A549 (cell line): ENCODE measurements at regions not wholly inside any gene's neighbourhood (a gene's known extent, or its start where the extent isn't known, plus 50 kb on each side); places are given as distances from the start of the nearest gene placed in this dataset.

Experiments
- ATAC-seq, 2 experiments: fragments of 200-7000 bp in 1 of 2; fragments of >200 bp in 1 of 2; cut with Nextera tagmentation in 1 of 2; cut with Tn5 transposase in 1 of 2; 3 replicates each; pipeline versions ENCODE4 v1.8.0 to v1.9.1; 2018 to 2020; ENCODE audit warnings: mild to moderate bottlenecking in 1 of 2, moderate library complexity in 1 of 2
- CTCF ChIA-PET: fragments of 300-600 bp; sonication (Branson Sonifier 250); formaldehyde crosslinking; extraction: SDS; loops from one replicate; lab custom pipeline; 2021; ENCODE audit warnings: antibody characterized with exemption, inconsistent platforms; lab: Yijun Ruan, JAX
- POLR2A ChIA-PET: fragments of 350-600 bp; formaldehyde crosslinking; extraction: SDS; loops from one replicate; lab custom pipeline; 2021; ENCODE audit warnings: antibody characterized with exemption, inconsistent platforms; lab: Yijun Ruan, JAX
- DNase-seq, 2 experiments: peaks; one replicate each; pipeline versions ENCODE4 v3.0.0 to v3.0.0-alpha.2; 2011 to 2016; ENCODE audit warnings: low read depth in 1 of 2, low spot score in 1 of 2
- FAIRE-seq: peaks from 2 replicates; lab custom pipeline; 2011; peaks lifted over from hg19 to GRCh38; lab: Jason Lieb, UNC
- H3K27ac ChIP-seq, 2 experiments: fragments of >200 bp; sonication (Bioruptor Twin); formaldehyde crosslinking; 3 replicates each; pipeline ENCODE4 v1.5.1; 2016 to 2017
- H3K4me1 ChIP-seq: fragments of >200 bp; sonication (Bioruptor Twin); formaldehyde crosslinking; 3 replicates; pipeline ENCODE4 v1.6.1; 2016
- H3K4me2 ChIP-seq: fragments of >200 bp; sonication (Bioruptor Twin); formaldehyde crosslinking; 3 replicates; pipeline ENCODE4 v1.6.1; 2016
- H3K4me3 ChIP-seq: fragments of >200 bp; sonication (Bioruptor Twin); formaldehyde crosslinking; 3 replicates; pipeline ENCODE4 v1.5.1; 2016
- H3K9me3 ChIP-seq: fragments of >200 bp; sonication (Bioruptor Twin); formaldehyde crosslinking; 3 replicates; pipeline ENCODE4 v1.6.1; 2016
- BHLHE40 ChIP-seq: IDR thresholded peaks from 2 replicates; pipeline ENCODE4 v1.6.1; 2012; ENCODE audit warnings: low read depth, low read length, inconsistent platforms
- CBX8 ChIP-seq: fragments of 200-600 bp; sonication (generic); IDR thresholded peaks from 2 replicates; pipeline ENCODE4 v1.6.1; 2016
- CHD4 ChIP-seq: fragments of 200-600 bp; sonication (generic); IDR thresholded peaks from 2 replicates; pipeline ENCODE4 v1.6.1; 2016; ENCODE audit warnings: antibody characterized with exemption, mild to moderate bottlenecking, borderline replicate concordance
- EHF ChIP-seq: fragments of 250-450 bp; sonication (Bioruptor Pico); IDR thresholded peaks from 2 replicates; pipeline ENCODE4 v1.5.0; 2020; ENCODE audit warnings: mild to moderate bottlenecking
- EHMT2 ChIP-seq: fragments of 200-600 bp; sonication (generic); IDR thresholded peaks from 2 replicates; pipeline ENCODE4 v1.6.1; 2016; ENCODE audit warnings: antibody characterized with exemption, low read depth, mild to moderate bottlenecking, moderate library complexity
- GATA3 ChIP-seq: IDR thresholded peaks from 2 replicates; pipeline ENCODE4 v1.6.1; 2012; ENCODE audit warnings: borderline replicate concordance
- HOXB5 ChIP-seq: fragments of 250-450 bp; sonication (Bioruptor Pico); IDR thresholded peaks from 2 replicates; pipeline ENCODE4 v1.5.0; 2020; ENCODE audit warnings: mild to moderate bottlenecking, moderate library complexity
- JUN ChIP-seq, 2 experiments: fragments of >200 bp; sonication (Bioruptor Twin); formaldehyde crosslinking; IDR thresholded peaks; 2 replicates in 1 of 2; 3 replicates in 1 of 2; pipeline ENCODE4 v1.6.1; 2016 to 2017
- KDM1A ChIP-seq: fragments of 200-600 bp; sonication (generic); IDR thresholded peaks from 2 replicates; pipeline ENCODE4 v1.6.1; 2016; ENCODE audit warnings: low read depth, mild to moderate bottlenecking
- KDM5A ChIP-seq: fragments of 200-600 bp; sonication (generic); IDR thresholded peaks from 2 replicates; pipeline ENCODE4 v1.6.1; 2016; ENCODE audit warnings: antibody characterized with exemption, mild to moderate bottlenecking
- NR3C1 ChIP-seq: fragments of >200 bp; sonication (Bioruptor Twin); formaldehyde crosslinking; IDR thresholded peaks from 3 replicates; pipeline ENCODE4 v1.6.1; 2017
- POLR2AphosphoS2 ChIP-seq: conservative IDR thresholded peaks from 2 replicates; pipeline ENCODE4 v1.6.1; 2012; ENCODE audit warnings: low read length, improper control_type of control experiment, inconsistent platforms
- RAD21 ChIP-seq, 2 experiments: fragments of >200 bp in 1 of 2; sonication (Bioruptor Twin) in 1 of 2; formaldehyde crosslinking in 1 of 2; IDR thresholded peaks in 1 of 2; conservative IDR thresholded peaks in 1 of 2; 2 replicates in 1 of 2; 3 replicates in 1 of 2; pipeline ENCODE4 v1.6.1; 2012 to 2018; ENCODE audit warnings: inconsistent platforms in 1 of 2
- RFX5 ChIP-seq: fragments of 450-650 bp; IDR thresholded peaks from 2 replicates; pipeline ENCODE4 v1.7.1; 2014; ENCODE audit warnings: antibody characterized with exemption, mild to moderate bottlenecking, moderate library complexity
- SMC3 ChIP-seq: fragments of >200 bp; sonication (Bioruptor Twin); formaldehyde crosslinking; IDR thresholded peaks from 3 replicates; pipeline ENCODE4 v1.6.1; 2018; ENCODE audit warnings: inconsistent platforms
- TFCP2L1 ChIP-seq: fragments of 250-450 bp; sonication (Bioruptor Pico); IDR thresholded peaks from 2 replicates; pipeline ENCODE4 v1.5.0; 2021; ENCODE audit warnings: mild to moderate bottlenecking
- ZC3H11A ChIP-seq: fragments of 450-650 bp; IDR thresholded peaks from 2 replicates; pipeline ENCODE4 v1.6.1; 2014; ENCODE audit warnings: antibody characterized with exemption, mild to moderate bottlenecking
- ZFP36 ChIP-seq: fragments of 450-650 bp; IDR thresholded peaks from 2 replicates; pipeline ENCODE4 v1.6.1; 2014; ENCODE audit warnings: borderline replicate concordance; ENCODE audit not compliant: partially characterized antibody
- WGBS: methylation state at CpG from one replicate; pipeline ENCODE4 v1.1.6; 2017; ENCODE audit errors: missing lambda C conversion rate; 5-methylcytosine and 5-hydroxymethylcytosine counted together
- TF ChIP-seq, protein P1 (sequence below): fragments of >200 bp; sonication (Bioruptor Twin); formaldehyde crosslinking; IDR thresholded peaks from 2 replicates; pipeline ENCODE4 v1.6.1; 2016
- TF ChIP-seq, protein P2 (sequence below): fragments of 250-450 bp; sonication (Bioruptor Pico); IDR thresholded peaks from 2 replicates; pipeline ENCODE4 v1.5.0; 2020; ENCODE audit warnings: low read depth, mild to moderate bottlenecking, moderate library complexity
- TF ChIP-seq, protein P3 (sequence below): IDR thresholded peaks from 2 replicates; pipeline ENCODE4 v1.6.1; 2012
- TF ChIP-seq, protein P4 (sequence below): fragments of >200 bp; sonication (Bioruptor Twin); formaldehyde crosslinking; IDR thresholded peaks from 3 replicates; pipeline ENCODE4 v1.5.1; 2016
- TF ChIP-seq, protein P5 (sequence below): fragments of 150-350 bp; IDR thresholded peaks from 2 replicates; pipeline ENCODE4 v1.6.1; 2014; ENCODE audit warnings: low read depth, mild to moderate bottlenecking, low read length

DNA sequence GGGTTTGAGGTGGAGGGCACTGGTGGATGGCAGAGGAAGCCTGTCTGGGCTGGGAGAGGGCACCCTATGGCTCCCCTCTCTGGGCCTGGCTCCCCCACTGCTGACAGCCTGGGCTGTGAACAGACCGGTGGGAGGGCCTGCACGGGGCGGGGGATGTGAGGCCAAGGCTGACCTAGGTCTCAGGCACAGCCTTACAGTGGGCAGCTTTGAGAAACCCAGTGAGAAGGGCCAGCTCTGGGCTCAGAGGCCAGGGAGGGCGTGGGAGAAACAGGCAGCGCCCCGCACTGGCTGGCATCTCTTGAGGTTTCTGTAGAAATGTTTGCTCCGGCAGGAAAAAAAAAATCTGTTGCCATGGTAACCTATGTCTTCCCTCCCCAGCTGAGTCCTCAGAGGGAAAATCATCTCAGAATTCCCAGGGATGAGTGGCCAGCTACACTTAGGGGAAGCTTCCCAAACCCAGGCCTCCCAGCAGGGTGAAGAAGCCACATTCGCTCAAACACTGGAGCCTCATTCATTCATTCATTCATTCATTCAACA lies 71.7 kb upstream of the TAF1B start:
- Histone ChIP-seq H3K4me2 (peak overlapping the region; percentile 35; the same call in 2 of the 3 replicates), H3K9me3 (no peaks in the 10 kb centered on the region), H3K27ac (peak overlapping the region; percentile 54 to 79; a peak in 5 of 6 replicates), H3K4me1 (peaks cover 18% of the 10 kb centered on the region), H3K4me3 (no peak overlapping the region)
- TF ChIP-seq ZFP36 (no peak), BHLHE40 (no peak), CBX8 (no peak), HOXB5 (CRISPR knock-in tag) (no peak), SMC3 (peak; percentile 17; the same call in 1 of the 3 replicates), EHF (no peak), NR3C1 (no peak), JUN (IDR thresholded peaks at IDR 0.05) (0 out of 5 replicates have a peak, but pooled peaks of 1 of the 2 experiments have one; percentile 9), KDM5A (no peak), EHMT2 (no peak), CHD4 (no peak), RFX5 (peak; percentile 86), TFCP2L1 (CRISPR knock-in tag) (no peak), RAD21 (conservative IDR thresholded peaks at IDR 0.05 in 1 of 2, IDR thresholded peaks at IDR 0.05 in 1 of 2) (peak; percentile 23 to 24; a peak in 1 of 5 replicates), POLR2AphosphoS2 (no peak), GATA3 (no peak), ZC3H11A (no peak), KDM1A (no peak)
- TF ChIP-seq, protein P1, sequence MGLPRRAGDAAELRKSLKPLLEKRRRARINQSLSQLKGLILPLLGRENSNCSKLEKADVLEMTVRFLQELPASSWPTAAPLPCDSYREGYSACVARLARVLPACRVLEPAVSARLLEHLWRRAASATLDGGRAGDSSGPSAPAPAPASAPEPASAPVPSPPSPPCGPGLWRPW: no peak
- TF ChIP-seq, protein P2, sequence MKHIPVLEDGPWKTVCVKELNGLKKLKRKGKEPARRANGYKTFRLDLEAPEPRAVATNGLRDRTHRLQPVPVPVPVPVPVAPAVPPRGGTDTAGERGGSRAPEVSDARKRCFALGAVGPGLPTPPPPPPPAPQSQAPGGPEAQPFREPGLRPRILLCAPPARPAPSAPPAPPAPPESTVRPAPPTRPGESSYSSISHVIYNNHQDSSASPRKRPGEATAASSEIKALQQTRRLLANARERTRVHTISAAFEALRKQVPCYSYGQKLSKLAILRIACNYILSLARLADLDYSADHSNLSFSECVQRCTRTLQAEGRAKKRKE (CRISPR knock-in tag): no peak
- TF ChIP-seq, protein P3, sequence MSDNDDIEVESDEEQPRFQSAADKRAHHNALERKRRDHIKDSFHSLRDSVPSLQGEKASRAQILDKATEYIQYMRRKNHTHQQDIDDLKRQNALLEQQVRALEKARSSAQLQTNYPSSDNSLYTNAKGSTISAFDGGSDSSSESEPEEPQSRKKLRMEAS: no peak
- TF ChIP-seq, protein P4, sequence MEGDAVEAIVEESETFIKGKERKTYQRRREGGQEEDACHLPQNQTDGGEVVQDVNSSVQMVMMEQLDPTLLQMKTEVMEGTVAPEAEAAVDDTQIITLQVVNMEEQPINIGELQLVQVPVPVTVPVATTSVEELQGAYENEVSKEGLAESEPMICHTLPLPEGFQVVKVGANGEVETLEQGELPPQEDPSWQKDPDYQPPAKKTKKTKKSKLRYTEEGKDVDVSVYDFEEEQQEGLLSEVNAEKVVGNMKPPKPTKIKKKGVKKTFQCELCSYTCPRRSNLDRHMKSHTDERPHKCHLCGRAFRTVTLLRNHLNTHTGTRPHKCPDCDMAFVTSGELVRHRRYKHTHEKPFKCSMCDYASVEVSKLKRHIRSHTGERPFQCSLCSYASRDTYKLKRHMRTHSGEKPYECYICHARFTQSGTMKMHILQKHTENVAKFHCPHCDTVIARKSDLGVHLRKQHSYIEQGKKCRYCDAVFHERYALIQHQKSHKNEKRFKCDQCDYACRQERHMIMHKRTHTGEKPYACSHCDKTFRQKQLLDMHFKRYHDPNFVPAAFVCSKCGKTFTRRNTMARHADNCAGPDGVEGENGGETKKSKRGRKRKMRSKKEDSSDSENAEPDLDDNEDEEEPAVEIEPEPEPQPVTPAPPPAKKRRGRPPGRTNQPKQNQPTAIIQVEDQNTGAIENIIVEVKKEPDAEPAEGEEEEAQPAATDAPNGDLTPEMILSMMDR: peak; percentile 31
- TF ChIP-seq, protein P5, sequence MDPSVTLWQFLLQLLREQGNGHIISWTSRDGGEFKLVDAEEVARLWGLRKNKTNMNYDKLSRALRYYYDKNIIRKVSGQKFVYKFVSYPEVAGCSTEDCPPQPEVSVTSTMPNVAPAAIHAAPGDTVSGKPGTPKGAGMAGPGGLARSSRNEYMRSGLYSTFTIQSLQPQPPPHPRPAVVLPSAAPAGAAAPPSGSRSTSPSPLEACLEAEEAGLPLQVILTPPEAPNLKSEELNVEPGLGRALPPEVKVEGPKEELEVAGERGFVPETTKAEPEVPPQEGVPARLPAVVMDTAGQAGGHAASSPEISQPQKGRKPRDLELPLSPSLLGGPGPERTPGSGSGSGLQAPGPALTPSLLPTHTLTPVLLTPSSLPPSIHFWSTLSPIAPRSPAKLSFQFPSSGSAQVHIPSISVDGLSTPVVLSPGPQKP: no peak
- 56% methylated on average over 7 of the region's 8 CpGs for WGBS
- DNase-seq: peak; percentile 74 to 85
- FAIRE-seq: no peak
- peak; percentile 51 to 77 for ATAC-seq
- CTCF ChIA-PET: interaction anchor here (0.8 to 9.3 kb wide), 34 partner anchors 9 to 279 kb away, joined by 3 to 234 read pairs (median 8); partner anchors contain the start of genes ADAM17, KLF11 and YWHAQ
- POLR2A ChIA-PET: interaction anchor here (1.2 to 2.5 kb wide), 2 partner anchors 141 to 148 kb away, joined by 3 to 21 read pairs; partner anchors contain the start of gene YWHAQ
